ENCODE measurements at regions not wholly inside any gene's neighbourhood (a gene's known extent, or its start where the extent isn't known, plus 50 kb on each side); places are given as distances from the start of the nearest gene placed in this dataset.

DNA sequence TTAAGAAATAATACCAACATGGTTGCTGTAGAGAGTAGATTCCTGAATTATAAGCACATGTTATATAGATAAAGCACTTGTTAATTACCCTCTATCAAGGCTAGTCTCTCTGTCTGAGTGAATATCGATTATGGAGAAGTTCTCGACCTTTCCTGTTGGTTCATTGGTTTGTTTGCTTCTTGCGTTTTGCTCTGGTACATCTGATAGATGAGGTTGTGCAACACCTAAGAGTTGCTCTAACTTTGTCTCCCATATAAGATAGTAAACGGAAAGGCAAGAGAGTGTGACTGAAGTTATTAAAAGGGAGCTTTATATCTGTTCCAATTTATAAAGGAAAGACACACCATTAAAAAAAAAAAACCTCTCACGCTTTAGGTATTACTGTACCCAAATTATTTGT is 69.0 kb downstream of the PYDC2 start:
- no peaks in the 10 kb centered on the region for H3K36me3 ChIP-seq
- H3K9me3 ChIP-seq, result no peaks in the 10 kb centered on the region
- WGBS, 5 donors, result 85 to 88% (median 87%) methylated on average over 5 of the region's 5 CpGs
- H3K27me3 ChIP-seq, result no peaks in the 10 kb centered on the region
- no peak overlapping the region for H3K27ac ChIP-seq
- H3K4me3 ChIP-seq, result no peak overlapping the region
- TF ChIP-seq CTCF (IDR thresholded peaks at IDR 0.05) (no peak), POLR2A (IDR thresholded peaks at IDR 0.05) (no peak), POLR2AphosphoS5 (IDR thresholded peaks at IDR 0.05) (no peak), EP300 (IDR thresholded peaks at IDR 0.05) (no peak)
- DNase-seq, result no peak
- intact Hi-C loops (cut with DNase I; ENCODE audit: low total_unique reads), result no loop called here
- H3K4me1 ChIP-seq, result no peaks in the 10 kb centered on the region

GRCh38 chr3:191531434-191531972 is 70.5 kb downstream of the PYDC2 start:
- no peaks in the 10 kb centered on the region for H3K9me3 ChIP-seq
- TF ChIP-seq EP300 (IDR thresholded peaks at IDR 0.05) (no peak), POLR2AphosphoS5 (IDR thresholded peaks at IDR 0.05) (no peak), CTCF (IDR thresholded peaks at IDR 0.05) (no peak), POLR2A (IDR thresholded peaks at IDR 0.05) (no peak)
- no peak for DNase-seq
- no peaks in the 10 kb centered on the region for H3K4me1 ChIP-seq
- H3K27ac ChIP-seq, result no peak overlapping the region
- WGBS, 5 donors, result 56 to 66% (median 64%) methylated on average over 5 of the region's 5 CpGs
- intact Hi-C loops (cut with DNase I; ENCODE audit: low total_unique reads), result no loop called here
- H3K36me3 ChIP-seq, result no peaks in the 10 kb centered on the region
- no peaks in the 10 kb centered on the region for H3K27me3 ChIP-seq
- no peak overlapping the region for H3K4me3 ChIP-seq

DNA sequence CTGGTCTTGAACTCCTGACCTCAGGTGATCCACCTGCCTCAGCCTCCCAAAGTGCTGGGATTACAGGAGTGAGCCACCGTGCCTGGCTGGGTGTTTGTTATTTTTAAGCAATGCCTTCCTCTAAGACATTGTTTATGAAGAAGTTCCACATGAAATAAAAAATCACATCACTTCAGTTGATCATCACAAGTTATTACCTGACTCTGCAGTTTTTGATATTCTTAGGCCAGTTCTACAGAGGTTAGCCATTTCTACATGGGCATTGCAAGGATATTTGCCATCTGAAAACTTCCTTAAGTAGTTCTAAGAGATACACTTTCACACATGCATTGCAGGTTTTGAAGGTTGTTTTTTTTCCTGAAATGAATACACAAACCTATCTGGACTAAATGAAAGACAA is 82.1 kb downstream of the PYDC2 start:
- no peak overlapping the region for H3K4me3 ChIP-seq
- WGBS, 5 donors, result 77 to 87% (median 80%) methylated on average over 1 of the region's 1 CpG
- H3K27me3 ChIP-seq, result no peaks in the 10 kb centered on the region
- H3K9me3 ChIP-seq, result peaks cover 0 to 7% (median 0%) of the 10 kb centered on the region in 4 donors
- TF ChIP-seq EP300 (IDR thresholded peaks at IDR 0.05), result no peak
- TF ChIP-seq CTCF (IDR thresholded peaks at IDR 0.05), result no peak
- TF ChIP-seq POLR2AphosphoS5 (IDR thresholded peaks at IDR 0.05), result no peak
- no peak for TF ChIP-seq POLR2A (IDR thresholded peaks at IDR 0.05)
- DNase-seq, result no peak
- no peak overlapping the region for H3K27ac ChIP-seq
- H3K36me3 ChIP-seq, result no peaks in the 10 kb centered on the region
- no peaks in the 10 kb centered on the region for H3K4me1 ChIP-seq
- intact Hi-C loops (cut with DNase I; ENCODE audit: low total_unique reads), result no loop called here

GRCh38 chr3:191543897-191544296 is 82.9 kb downstream of the PYDC2 start:
- no peak for DNase-seq
- Histone ChIP-seq H3K27ac (no peak overlapping the region), H3K4me3 (no peak overlapping the region), H3K36me3 (no peaks in the 10 kb centered on the region), H3K27me3 (no peaks in the 10 kb centered on the region), H3K4me1 (no peaks in the 10 kb centered on the region), H3K9me3 (peaks cover 0 to 10% (median 0%) of the 10 kb centered on the region in 4 donors)
- TF ChIP-seq POLR2AphosphoS5 (IDR thresholded peaks at IDR 0.05), result no peak
- no peak for TF ChIP-seq CTCF (IDR thresholded peaks at IDR 0.05)
- 81 to 90% (median 84%) methylated on average over 4 of the region's 4 CpGs for WGBS, 5 donors
- intact Hi-C loops (cut with DNase I; ENCODE audit: low total_unique reads), result no loop called here

Data from stomach (tissue), 8 donors.